Gastrocnemius medialis (tissue), 4 donors: ENCODE measurements at regions not wholly inside any gene's neighbourhood (a gene's known extent, or its start where the extent isn't known, plus 50 kb on each side); places are given as distances from the start of the nearest gene placed in this dataset.

ENCODE experiments used
- ATAC-seq, 2 donors: fragments of 150-250 bp; one replicate each; pipeline ENCODE4 v1.9.1; 2016
- DNase-seq, 2 donors: peaks; one replicate each; pipeline ENCODE4 v3.0.0-alpha.2; 2019
- H3K27ac ChIP-seq, 4 donors: fragments of 200-600 bp; sonication (generic); 1 replicate in 1 of 4; 2 replicates in 3 of 4; pipeline ENCODE4 v1.5.1; 2016 to 2018; ENCODE audit warnings: mild to moderate bottlenecking in 2 of 4, moderate library complexity in 1 of 4
- H3K27me3 ChIP-seq, 3 donors: fragments of 200-600 bp; sonication (generic) in 2 of 3; 1 replicate in 1 of 3; 2 replicates in 2 of 3; pipeline versions ENCODE4 v1.5.1 to v1.6.0; 2016 to 2019; ENCODE audit warnings: mild to moderate bottlenecking in 1 of 3, moderate library complexity in 1 of 3
- H3K36me3 ChIP-seq, 2 donors: fragments of 200-600 bp; sonication (generic) in 1 of 2; one replicate each; pipeline ENCODE4 v1.5.1; 2017 to 2018
- H3K4me1 ChIP-seq, 2 donors: fragments of 200-600 bp; sonication (generic) in 1 of 2; one replicate each; pipeline ENCODE4 v1.5.1; 2016 to 2017; ENCODE audit warnings: mild to moderate bottlenecking in 2 of 2
- H3K4me3 ChIP-seq, 4 donors: fragments of 200-600 bp; sonication (generic) in 3 of 4; 1 replicate in 1 of 4; 2 replicates in 3 of 4; pipeline ENCODE4 v1.5.1; 2016 to 2019; ENCODE audit warnings: mild to moderate bottlenecking in 2 of 4
- H3K9me3 ChIP-seq, 3 donors: fragments of 200-600 bp; sonication (generic) in 2 of 3; 1 replicate in 1 of 3; 2 replicates in 2 of 3; pipeline ENCODE4 v1.5.1; 2016 to 2019
- POLR2A ChIP-seq, 2 donors: fragments of 450-650 bp; IDR thresholded peaks; one replicate each; pipeline ENCODE4 v1.6.1; 2017; ENCODE audit warnings: antibody characterized with exemption in 2 of 2, mild to moderate bottlenecking in 2 of 2, moderate library complexity in 2 of 2
- in situ Hi-C, 4 donors: fragments of 200-750 bp; cut with MboI; loops; one replicate each; pipeline versions ENCODE4 v1.15.0 to v1.8.0; 2017; ENCODE audit warnings: low sequenced_read_pairs in 4 of 4
- intact Hi-C: fragments of 100-400 bp; cut with DNase I; formaldehyde crosslinking; loops from one replicate; pipeline ENCODE4 v1.15.1; 2023; ENCODE audit warnings: low total_unique reads
- TF ChIP-seq, protein P1 (sequence below), 5 experiments: fragments of 450-650 bp in 3 of 5; fragments of 200-600 bp in 2 of 5; sonication (generic) in 2 of 5; IDR thresholded peaks in 4 of 5; conservative IDR thresholded peaks in 1 of 5; 1 replicate in 4 of 5; 2 replicates in 1 of 5; pipeline ENCODE4 v1.5.1; 2016 to 2019; ENCODE audit warnings: antibody characterized with exemption in 5 of 5, mild to moderate bottlenecking in 3 of 5, moderate library complexity in 3 of 5

DNA sequence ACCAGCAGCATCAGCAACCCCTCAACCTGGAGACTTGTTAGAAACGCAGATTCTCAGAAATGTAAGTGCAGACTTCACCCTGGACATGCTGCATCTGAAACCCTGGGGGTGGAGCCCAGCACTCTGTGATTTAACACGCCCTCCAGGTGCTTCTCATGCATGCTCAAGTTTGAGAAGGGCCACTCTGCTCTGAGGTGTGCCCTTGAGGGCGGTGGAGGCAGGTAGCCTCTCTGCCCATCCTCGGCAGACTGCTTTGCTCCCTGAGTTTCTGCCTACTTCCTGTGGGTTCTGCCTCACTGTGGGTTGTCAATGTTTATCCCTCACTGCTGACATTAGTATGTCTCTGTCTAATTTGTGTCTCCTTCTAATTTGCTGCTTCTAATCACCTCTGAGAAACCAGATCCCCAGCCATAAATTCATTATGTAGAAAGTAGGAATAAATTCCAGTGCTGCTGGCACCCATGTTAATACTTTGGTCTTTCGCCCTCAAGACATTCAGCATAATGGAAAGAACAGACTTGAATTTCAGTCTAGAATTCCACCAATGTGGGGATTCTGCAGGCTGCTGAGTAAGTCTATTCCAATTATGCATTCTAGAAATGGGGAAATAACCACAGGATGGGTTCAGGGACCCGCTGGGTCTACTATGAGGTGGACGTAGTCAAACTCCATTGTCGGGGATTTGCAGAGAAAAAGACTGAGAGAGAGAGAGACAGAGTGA, 51.3 kb upstream of the CYSLTR2 start:
- H3K27me3 ChIP-seq, result no peaks in the 10 kb centered on the region
- H3K4me1 ChIP-seq, result no peaks in the 10 kb centered on the region
- H3K4me3 ChIP-seq, result no peak overlapping the region
- no peak overlapping the region for H3K27ac ChIP-seq
- intact Hi-C loops, result no loop called here
- TF ChIP-seq, protein P1, sequence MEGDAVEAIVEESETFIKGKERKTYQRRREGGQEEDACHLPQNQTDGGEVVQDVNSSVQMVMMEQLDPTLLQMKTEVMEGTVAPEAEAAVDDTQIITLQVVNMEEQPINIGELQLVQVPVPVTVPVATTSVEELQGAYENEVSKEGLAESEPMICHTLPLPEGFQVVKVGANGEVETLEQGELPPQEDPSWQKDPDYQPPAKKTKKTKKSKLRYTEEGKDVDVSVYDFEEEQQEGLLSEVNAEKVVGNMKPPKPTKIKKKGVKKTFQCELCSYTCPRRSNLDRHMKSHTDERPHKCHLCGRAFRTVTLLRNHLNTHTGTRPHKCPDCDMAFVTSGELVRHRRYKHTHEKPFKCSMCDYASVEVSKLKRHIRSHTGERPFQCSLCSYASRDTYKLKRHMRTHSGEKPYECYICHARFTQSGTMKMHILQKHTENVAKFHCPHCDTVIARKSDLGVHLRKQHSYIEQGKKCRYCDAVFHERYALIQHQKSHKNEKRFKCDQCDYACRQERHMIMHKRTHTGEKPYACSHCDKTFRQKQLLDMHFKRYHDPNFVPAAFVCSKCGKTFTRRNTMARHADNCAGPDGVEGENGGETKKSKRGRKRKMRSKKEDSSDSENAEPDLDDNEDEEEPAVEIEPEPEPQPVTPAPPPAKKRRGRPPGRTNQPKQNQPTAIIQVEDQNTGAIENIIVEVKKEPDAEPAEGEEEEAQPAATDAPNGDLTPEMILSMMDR (IDR thresholded peaks at IDR 0.05 in 4 of 5, conservative IDR thresholded peaks at IDR 0.05 in 1 of 5), result no peak
- no peak for TF ChIP-seq POLR2A (IDR thresholded peaks at IDR 0.05)
- DNase-seq (no peak), ATAC-seq (no peak)
- peaks cover 0 to 4% (median 3%) of the 10 kb centered on the region in 3 donors for H3K9me3 ChIP-seq
- no peaks in the 10 kb centered on the region for H3K36me3 ChIP-seq
- in situ Hi-C loops, result no loop called here

DNA sequence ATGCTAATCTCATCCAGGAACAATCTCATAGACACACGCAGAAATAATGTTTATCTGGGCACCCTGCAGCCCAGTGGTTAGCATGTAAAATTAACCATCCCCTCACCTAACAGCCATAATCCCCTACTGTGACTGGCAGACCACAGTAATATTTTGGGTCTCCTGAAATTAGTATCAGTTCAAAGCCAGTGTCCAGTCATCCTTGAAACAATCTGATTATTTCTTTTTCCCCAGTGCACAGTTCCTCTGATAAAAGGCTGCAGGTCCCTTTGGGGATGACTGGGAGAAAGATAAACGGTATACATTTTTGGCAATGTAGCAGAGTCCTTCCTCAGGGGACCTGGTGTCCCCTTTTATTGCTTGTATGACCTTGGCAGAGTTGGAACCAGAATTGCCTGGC, 50.4 kb upstream of the CYSLTR2 start:
- in situ Hi-C loops (no loop called here), intact Hi-C loops (no loop called here)
- Histone ChIP-seq H3K4me1 (no peaks in the 10 kb centered on the region), H3K27ac (no peak overlapping the region), H3K9me3 (peaks cover 0 to 4% (median 3%) of the 10 kb centered on the region in 3 donors), H3K36me3 (no peaks in the 10 kb centered on the region), H3K4me3 (no peak overlapping the region), H3K27me3 (no peaks in the 10 kb centered on the region)
- no peak for TF ChIP-seq POLR2A (IDR thresholded peaks at IDR 0.05)
- TF ChIP-seq, protein P1 (IDR thresholded peaks at IDR 0.05 in 4 of 5, conservative IDR thresholded peaks at IDR 0.05 in 1 of 5), result no peak
- ATAC-seq (no peak), DNase-seq (no peak)
